GM23338 (cell line): ENCODE measurements at regions not wholly inside any gene's neighbourhood (a gene's known extent, or its start where the extent isn't known, plus 50 kb on each side); places are given as distances from the start of the nearest gene placed in this dataset.

Source experiments
- ATAC-seq: fragments of 200-7000 bp; cut with Tn5 transposase; 3 replicates; pipeline ENCODE4 v1.9.1; 2020
- DNase-seq: peaks from one replicate; pipeline ENCODE4 v3.0.0-alpha.2; 2015; ENCODE audit warnings: low spot score
- H2AFZ ChIP-seq: fragments of 200-600 bp; sonication (generic); 2 replicates; pipeline ENCODE4 v1.8.0; 2016; ENCODE audit warnings: antibody characterized with exemption, mild to moderate bottlenecking, moderate library complexity
- H3F3A ChIP-seq: fragments of 200-600 bp; sonication (generic); replicated peaks from 2 replicates; pipeline ENCODE4 v1.8.0; 2017; ENCODE audit warnings: antibody characterized with exemption, mixed run types, low read depth
- H3K27ac ChIP-seq: fragments of 200-600 bp; sonication (generic); 2 replicates; pipeline ENCODE4 v1.6.1; 2016; ENCODE audit warnings: low read depth
- H3K27me3 ChIP-seq: fragments of 200-600 bp; sonication (generic); 2 replicates; pipeline ENCODE4 v1.8.0; 2016; ENCODE audit warnings: mild to moderate bottlenecking, mixed run types, moderate library complexity; ENCODE audit not compliant: insufficient read depth
- H3K36me3 ChIP-seq: fragments of 200-600 bp; sonication (generic); 2 replicates; pipeline ENCODE4 v1.8.0; 2016; ENCODE audit warnings: mild to moderate bottlenecking; ENCODE audit not compliant: insufficient read depth
- H3K4me1 ChIP-seq: fragments of 200-600 bp; sonication (generic); 2 replicates; pipeline ENCODE4 v1.8.0; 2016; ENCODE audit warnings: mild to moderate bottlenecking, moderate library complexity; ENCODE audit not compliant: insufficient read depth
- H3K4me2 ChIP-seq: fragments of 200-600 bp; sonication (generic); 2 replicates; pipeline ENCODE4 v1.7.1; 2017; ENCODE audit warnings: mixed run types
- H3K4me3 ChIP-seq: fragments of 200-600 bp; sonication (generic); 2 replicates; pipeline ENCODE4 v1.6.1; 2016; ENCODE audit warnings: mixed run types
- H3K79me2 ChIP-seq: fragments of 200-600 bp; sonication (generic); replicated peaks from 2 replicates; pipeline ENCODE4 v1.8.0; 2017; ENCODE audit warnings: mild to moderate bottlenecking; ENCODE audit not compliant: insufficient read depth
- H3K9me2 ChIP-seq: fragments of 200-600 bp; sonication (generic); 2 replicates; pipeline ENCODE4 v1.8.0; 2017; ENCODE audit not compliant: insufficient read depth
- H4K20me1 ChIP-seq: fragments of 200-600 bp; sonication (generic); replicated peaks from 2 replicates; pipeline ENCODE4 v1.8.0; 2017; ENCODE audit warnings: mild to moderate bottlenecking; ENCODE audit not compliant: insufficient read depth
- H3K27ac Mint-ChIP-seq: 2 replicates; pipeline ENCODE4 v1.8.0; 2020; ENCODE audit warnings: inconsistent platforms, mild to moderate bottlenecking, moderate library complexity, mixed read lengths
- H3K27me3 Mint-ChIP-seq: 3 replicates; pipeline ENCODE4 v1.8.0; 2022; ENCODE audit warnings: low read depth, mild to moderate bottlenecking, moderate library complexity, mixed read lengths, inconsistent platforms; ENCODE audit not compliant: insufficient read depth, poor library complexity
- H3K36me3 Mint-ChIP-seq: 3 replicates; pipeline ENCODE4 v1.8.0; 2021; ENCODE audit warnings: low read depth, mild to moderate bottlenecking, inconsistent platforms, moderate library complexity, mixed read lengths
- H3K4me1 Mint-ChIP-seq: 3 replicates; pipeline ENCODE4 v1.8.0; 2020; ENCODE audit warnings: mild to moderate bottlenecking, inconsistent platforms, mixed read lengths
- H3K4me3 Mint-ChIP-seq: 3 replicates; pipeline ENCODE4 v1.8.0; 2021; ENCODE audit warnings: moderate library complexity, mild to moderate bottlenecking, inconsistent platforms, mixed read lengths
- H3K9me3 Mint-ChIP-seq: 3 replicates; pipeline ENCODE4 v1.8.0; 2020; ENCODE audit warnings: moderate library complexity, mild to moderate bottlenecking, inconsistent platforms, mixed read lengths
- CREB1 ChIP-seq: fragments of 250-450 bp; sonication (Bioruptor Pico); IDR thresholded peaks from 2 replicates; pipeline ENCODE4 v1.5.0; 2020; ENCODE audit warnings: low read depth, mild to moderate bottlenecking, moderate library complexity
- CTCF ChIP-seq, 2 experiments: fragments of 200-600 bp in 1 of 2; sonication (generic) in 1 of 2; conservative IDR thresholded peaks; 2 replicates each; pipeline versions ENCODE4 v1.5.1 to v1.6.1; 2016 to 2017; ENCODE audit warnings: antibody characterized with exemption in 2 of 2, low read depth in 2 of 2, mild to moderate bottlenecking in 2 of 2, moderate library complexity in 1 of 2
- ETS1 ChIP-seq: IDR thresholded peaks from 2 replicates; pipeline ENCODE4 v1.6.1; 2016; ENCODE audit warnings: antibody characterized with exemption
- EZH2 ChIP-seq: fragments of 200-600 bp; sonication (generic); IDR thresholded peaks from one replicate; pipeline ENCODE4 v1.8.0; 2017; ENCODE audit warnings: antibody characterized with exemption, mild to moderate bottlenecking, low read depth; ENCODE audit not compliant: unreplicated experiment
- EZH2phosphoT487 ChIP-seq: fragments of 200-600 bp; sonication (generic); IDR thresholded peaks from one replicate; pipeline ENCODE4 v1.8.1; 2018; ENCODE audit warnings: antibody characterized with exemption; ENCODE audit not compliant: unreplicated experiment
- JUNB ChIP-seq: IDR thresholded peaks from one replicate; pipeline ENCODE4 v1.6.1; 2016; ENCODE audit warnings: antibody characterized with exemption; ENCODE audit not compliant: unreplicated experiment
- NANOG ChIP-seq: IDR thresholded peaks from 2 replicates; pipeline ENCODE4 v1.6.1; 2016; ENCODE audit warnings: antibody characterized with exemption, borderline replicate concordance
- POLR2AphosphoS5 ChIP-seq: IDR thresholded peaks from 2 replicates; pipeline ENCODE4 v1.6.1; 2016; ENCODE audit warnings: antibody characterized with exemption, low read depth
- REST ChIP-seq: IDR thresholded peaks from one replicate; pipeline ENCODE4 v1.6.1; 2018; ENCODE audit warnings: antibody characterized with exemption; ENCODE audit not compliant: unreplicated experiment
- STAT1 ChIP-seq: IDR thresholded peaks from one replicate; pipeline ENCODE4 v1.6.1; 2016; ENCODE audit warnings: antibody characterized with exemption; ENCODE audit not compliant: unreplicated experiment
- ZNF114 ChIP-seq: fragments of 250-450 bp; sonication (Bioruptor Pico); IDR thresholded peaks from 2 replicates; pipeline ENCODE4 v1.5.0; 2020; ENCODE audit warnings: mild to moderate bottlenecking, moderate library complexity
- ZNF331 ChIP-seq: fragments of 250-450 bp; sonication (Bioruptor Pico); IDR thresholded peaks from 2 replicates; pipeline ENCODE4 v1.5.0; 2020; ENCODE audit warnings: low read depth, mild to moderate bottlenecking, moderate library complexity
- ZNF462 ChIP-seq: fragments of 250-450 bp; sonication (Bioruptor Pico); IDR thresholded peaks from 2 replicates; pipeline ENCODE4 v1.5.0; 2020; ENCODE audit warnings: mild to moderate bottlenecking, moderate library complexity

- Histone ChIP-seq H3K4me1 (no peaks in the 10 kb centered on the region), H2AFZ (no peak overlapping the region), H3K36me3 (no peaks in the 10 kb centered on the region; the same call in 1 of the 2 replicates), H3K27ac (no peak overlapping the region), H3K4me3 (no peak overlapping the region), H4K20me1 (no peaks in the 10 kb centered on the region), H3F3A (no peaks in the 10 kb centered on the region), H3K9me2 (peaks cover 11% of the 10 kb centered on the region; the same call in 1 of the 2 replicates), H3K4me2 (no peak overlapping the region), H3K27me3 (no peaks in the 10 kb centered on the region), H3K79me2 (no peaks in the 10 kb centered on the region)
- H3K4me3 Mint-ChIP-seq = no peak overlapping the region
- peaks cover 3% of the 10 kb centered on the region for H3K9me3 Mint-ChIP-seq
- peaks cover 6% of the 10 kb centered on the region; the same call in 1 of the 3 replicates for H3K36me3 Mint-ChIP-seq
- H3K4me1 Mint-ChIP-seq = peaks cover 3% of the 10 kb centered on the region; the same call in 2 of the 3 replicates
- no peak for TF ChIP-seq ZNF114
- no peak for TF ChIP-seq EZH2
- TF ChIP-seq ETS1 = no peak
- no peak for TF ChIP-seq CREB1
- no peak for TF ChIP-seq JUNB
- no peak for TF ChIP-seq NANOG
- TF ChIP-seq ZNF331 (CRISPR knock-in tag) = no peak
- TF ChIP-seq ZNF462 (CRISPR knock-in tag) = no peak
- no peak for TF ChIP-seq REST
- no peak for TF ChIP-seq CTCF (conservative IDR thresholded peaks at IDR 0.05; ENCODE audit: low read depth in 2 of 2)
- no peak for TF ChIP-seq STAT1
- no peak for TF ChIP-seq EZH2phosphoT487
- TF ChIP-seq POLR2AphosphoS5 = no peak
- peaks cover 4% of the 10 kb centered on the region for H3K27me3 Mint-ChIP-seq
- ATAC-seq = no peak
- no peak for DNase-seq
- H3K27ac Mint-ChIP-seq = no peak overlapping the region
Observed at GRCh38 chr2:58304843-58305242, 63.7 kb upstream of the FANCL start.
